Nephron progenitor cell (in vitro differentiated cells): ENCODE measurements at regions not wholly inside any gene's neighbourhood (a gene's known extent, or its start where the extent isn't known, plus 50 kb on each side); places are given as distances from the start of the nearest gene placed in this dataset.
"Not testable (repeated sequence)": the region's sequence is repeated elsewhere in the genome, so short reads cannot be mapped to it uniquely, and the experiment has no call there.

Source experiments
- DNase-seq: peaks from one replicate; pipeline ENCODE4 v3.0.0; 2021
- H3K27ac Mint-ChIP-seq: 2 replicates; pipeline ENCODE4 v1.8.0; 2021; ENCODE audit warnings: mild to moderate bottlenecking, moderate library complexity, mixed read lengths
- H3K27me3 Mint-ChIP-seq: 2 replicates; pipeline ENCODE4 v1.8.0; 2021; ENCODE audit warnings: mild to moderate bottlenecking, low read depth, mixed read lengths; ENCODE audit not compliant: poor library complexity
- H3K36me3 Mint-ChIP-seq: 2 replicates; pipeline ENCODE4 v1.8.0; 2021; ENCODE audit warnings: low read depth, mixed read lengths
- H3K4me1 Mint-ChIP-seq: 2 replicates; pipeline ENCODE4 v1.8.0; 2021; ENCODE audit warnings: mixed read lengths
- H3K4me3 Mint-ChIP-seq: 2 replicates; pipeline ENCODE4 v1.8.0; 2021; ENCODE audit warnings: mild to moderate bottlenecking, moderate library complexity, mixed read lengths
- H3K9me3 Mint-ChIP-seq: 2 replicates; pipeline ENCODE4 v1.8.0; 2021; ENCODE audit warnings: mild to moderate bottlenecking, moderate library complexity, mixed read lengths
- CTCF ChIP-seq: fragments of 200-600 bp; sonication (generic); IDR thresholded peaks from 2 replicates; pipeline ENCODE4 v1.5.0; 2021; ENCODE audit warnings: antibody characterized with exemption

DNA sequence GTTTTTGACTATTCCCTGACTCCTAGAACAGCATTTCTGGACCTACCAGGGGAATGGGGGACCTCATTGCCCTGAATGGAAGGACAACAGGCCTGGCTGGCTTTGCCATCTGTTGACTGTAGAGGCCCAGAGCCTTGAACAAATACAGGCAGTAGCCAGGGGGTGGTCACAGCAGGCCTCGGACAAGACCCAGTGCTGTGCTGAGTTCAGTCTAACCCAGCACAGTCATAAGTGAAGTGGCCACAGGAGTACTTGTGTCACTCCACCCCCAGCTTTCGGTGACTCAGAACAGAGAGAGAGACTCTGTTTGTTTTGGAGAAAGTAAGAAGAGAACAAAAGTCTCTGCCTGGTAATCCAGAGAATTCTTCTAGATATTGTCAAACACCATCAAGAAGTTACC is 310.0 kb downstream of the PRR32 start:
- H3K27ac Mint-ChIP-seq: no peak overlapping the region
- no peak for DNase-seq
- TF ChIP-seq CTCF: no peak
- no peak overlapping the region for H3K4me3 Mint-ChIP-seq
- H3K9me3 Mint-ChIP-seq: peaks cover 17% of the 10 kb centered on the region
- no peaks in the 10 kb centered on the region for H3K4me1 Mint-ChIP-seq
- no peaks in the 10 kb centered on the region for H3K27me3 Mint-ChIP-seq
- no peaks in the 10 kb centered on the region for H3K36me3 Mint-ChIP-seq

- no peak for TF ChIP-seq CTCF
- no peak for DNase-seq
- Mint-ChIP-seq H3K27me3 (no peaks in the 10 kb centered on the region), H3K36me3 (no peaks in the 10 kb centered on the region), H3K4me3 (no peak overlapping the region), H3K4me1 (no peaks in the 10 kb centered on the region), H3K9me3 (peaks cover 11% of the 10 kb centered on the region), H3K27ac (no peak overlapping the region)
Measured at GRCh38 chrX:127138218-127138617, 318.7 kb downstream of the PRR32 start.

DNA sequence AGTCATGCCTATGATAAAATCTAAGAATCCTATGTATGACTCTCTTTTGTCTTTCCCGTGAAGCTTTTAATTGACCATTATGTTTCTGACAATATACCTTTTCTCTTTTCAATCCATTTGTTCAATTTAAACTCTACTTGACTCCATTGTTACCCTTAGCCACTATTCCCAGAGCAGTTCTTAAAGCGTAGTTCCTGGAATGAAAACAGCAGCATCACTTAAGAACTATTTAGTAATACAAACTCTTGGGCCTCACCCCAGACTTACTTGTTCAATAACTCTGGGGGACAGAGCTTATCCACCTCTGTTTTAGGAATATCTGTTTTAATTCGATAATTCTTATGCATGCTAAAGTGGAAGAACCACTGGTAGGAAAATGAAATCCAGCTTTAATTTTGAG is 358.4 kb downstream of the PRR32 start:
- Mint-ChIP-seq H3K27me3 (no peaks in the 10 kb centered on the region), H3K4me1 (no peaks in the 10 kb centered on the region), H3K4me3 (no peak overlapping the region), H3K36me3 (no peaks in the 10 kb centered on the region), H3K9me3 (no peaks in the 10 kb centered on the region), H3K27ac (no peak overlapping the region)
- TF ChIP-seq CTCF: no peak
- DNase-seq: no peak

GRCh38 chrX:127187095-127187494 is 367.6 kb downstream of the PRR32 start:
- Mint-ChIP-seq H3K4me1 (no peaks in the 10 kb centered on the region), H3K36me3 (no peaks in the 10 kb centered on the region), H3K4me3 (no peak overlapping the region), H3K27ac (no peak overlapping the region), H3K9me3 (no peaks in the 10 kb centered on the region), H3K27me3 (no peaks in the 10 kb centered on the region)
- DNase-seq: no peak
- TF ChIP-seq CTCF: no peak

- Mint-ChIP-seq H3K4me1 (no peaks in the 10 kb centered on the region), H3K9me3 (no peaks in the 10 kb centered on the region), H3K27me3 (no peaks in the 10 kb centered on the region), H3K36me3 (no peaks in the 10 kb centered on the region), H3K27ac (no peak overlapping the region), H3K4me3 (no peak overlapping the region)
- no peak for TF ChIP-seq CTCF
- DNase-seq: no peak
Measured at GRCh38 chrX:127190381-127190780, 370.9 kb downstream of the PRR32 start.

- DNase-seq: no peak
- Mint-ChIP-seq H3K27ac (no peak overlapping the region), H3K9me3 (peaks cover 20% of the 10 kb centered on the region), H3K27me3 (no peaks in the 10 kb centered on the region), H3K4me3 (no peak overlapping the region), H3K36me3 (no peaks in the 10 kb centered on the region), H3K4me1 (no peaks in the 10 kb centered on the region)
- no peak for TF ChIP-seq CTCF
Measured at GRCh38 chrX:127207326-127207725, 387.8 kb downstream of the PRR32 start.

DNA sequence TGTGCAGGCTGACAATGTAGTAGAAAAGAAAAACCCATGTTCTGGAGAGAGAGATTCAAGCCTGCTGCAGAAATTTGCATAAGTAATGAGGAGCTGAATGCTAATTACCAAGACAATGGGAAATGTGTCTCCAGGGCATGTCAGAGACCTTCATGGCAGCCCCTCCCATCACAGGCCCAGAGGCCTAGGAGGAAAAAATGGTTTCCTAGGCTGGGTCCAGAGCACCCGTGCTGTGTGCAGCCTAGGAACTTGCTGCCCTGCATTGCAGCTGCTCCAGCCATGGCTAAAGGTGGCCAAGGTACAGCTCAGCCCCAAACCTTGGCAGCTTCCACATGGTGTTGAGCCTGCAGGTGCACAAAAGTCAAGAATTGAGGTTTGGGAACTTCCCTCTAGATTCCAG is 402.3 kb downstream of the PRR32 start:
- H3K27me3 Mint-ChIP-seq, H3K27ac Mint-ChIP-seq, H3K4me1 Mint-ChIP-seq, H3K36me3 Mint-ChIP-seq, DNase-seq, H3K4me3 Mint-ChIP-seq: not testable (repeated sequence)
- peaks cover 50% of the 10 kb centered on the region for H3K9me3 Mint-ChIP-seq
